DND-41 (cell line): ENCODE measurements at regions not wholly inside any gene's neighbourhood (a gene's known extent, or its start where the extent isn't known, plus 50 kb on each side); places are given as distances from the start of the nearest gene placed in this dataset.

Experiments
- ATAC-seq: fragments of 200-7000 bp; cut with Tn5 transposase; 3 replicates; pipeline ENCODE4 v1.9.1; 2021; ENCODE audit warnings: low read depth; ENCODE audit not compliant: insufficient read depth
- DNase-seq: peaks from one replicate; pipeline ENCODE4 v3.0.0-alpha.2; 2020
- H2AFZ ChIP-seq: 2 replicates; pipeline ENCODE4 v1.6.0; 2012; ENCODE audit warnings: low read depth, low read length
- H3K27ac ChIP-seq: 2 replicates; pipeline ENCODE4 v1.5.1; 2012; ENCODE audit warnings: low read length, inconsistent platforms
- H3K27me3 ChIP-seq: fragments of 200-600 bp; sonication (generic); 2 replicates; pipeline ENCODE4 v1.6.0; 2012; ENCODE audit warnings: low read length, mild to moderate bottlenecking, inconsistent platforms; ENCODE audit not compliant: insufficient read depth, poor library complexity
- H3K36me3 ChIP-seq: 2 replicates; pipeline ENCODE4 v1.5.1; 2012; ENCODE audit warnings: low read length, inconsistent platforms; ENCODE audit not compliant: insufficient read depth
- H3K4me1 ChIP-seq: 2 replicates; pipeline ENCODE4 v1.5.1; 2012; ENCODE audit warnings: mild to moderate bottlenecking, low read length; ENCODE audit not compliant: insufficient read depth
- H3K4me2 ChIP-seq: 2 replicates; pipeline ENCODE4 v1.6.0; 2012; ENCODE audit warnings: mild to moderate bottlenecking, moderate library complexity, low read length, inconsistent platforms; ENCODE audit not compliant: insufficient read depth
- H3K4me3 ChIP-seq, 2 experiments: fragments of 200-600 bp in 1 of 2; shearing (Covaris generic) in 1 of 2; 2 replicates each; pipeline ENCODE4 v1.5.1; 2012 to 2016; ENCODE audit warnings: inconsistent platforms in 2 of 2, low read length in 2 of 2, mild to moderate bottlenecking in 2 of 2, low read depth in 1 of 2, moderate library complexity in 1 of 2
- H3K79me2 ChIP-seq: 2 replicates; pipeline ENCODE4 v1.6.0; 2012; ENCODE audit warnings: low read length, inconsistent platforms; ENCODE audit not compliant: insufficient read depth
- H3K9ac ChIP-seq: 2 replicates; pipeline ENCODE4 v1.6.0; 2012; ENCODE audit warnings: low read depth, mild to moderate bottlenecking, inconsistent platforms, low read length, moderate library complexity
- H3K9me3 ChIP-seq: 2 replicates; pipeline ENCODE4 v1.5.1; 2012; ENCODE audit warnings: low read length, moderate library complexity, mild to moderate bottlenecking, inconsistent platforms; ENCODE audit not compliant: insufficient read depth, severe bottlenecking
- H4K20me1 ChIP-seq: 2 replicates; pipeline ENCODE4 v1.6.0; 2012; ENCODE audit warnings: low read length; ENCODE audit not compliant: insufficient read depth
- EZH2 ChIP-seq: IDR thresholded peaks from 3 replicates; pipeline ENCODE4 v1.6.1; 2012; ENCODE audit warnings: borderline replicate concordance, low read depth, mild to moderate bottlenecking, moderate library complexity, low read length, inconsistent platforms; ENCODE audit not compliant: severe bottlenecking
- TF ChIP-seq, protein P1 (sequence below): IDR thresholded peaks from 2 replicates; pipeline ENCODE4 v1.5.1; 2012; ENCODE audit warnings: borderline replicate concordance, low read length, moderate library complexity, mild to moderate bottlenecking; ENCODE audit not compliant: poor library complexity, severe bottlenecking; ENCODE audit errors: extremely low read depth

DNA sequence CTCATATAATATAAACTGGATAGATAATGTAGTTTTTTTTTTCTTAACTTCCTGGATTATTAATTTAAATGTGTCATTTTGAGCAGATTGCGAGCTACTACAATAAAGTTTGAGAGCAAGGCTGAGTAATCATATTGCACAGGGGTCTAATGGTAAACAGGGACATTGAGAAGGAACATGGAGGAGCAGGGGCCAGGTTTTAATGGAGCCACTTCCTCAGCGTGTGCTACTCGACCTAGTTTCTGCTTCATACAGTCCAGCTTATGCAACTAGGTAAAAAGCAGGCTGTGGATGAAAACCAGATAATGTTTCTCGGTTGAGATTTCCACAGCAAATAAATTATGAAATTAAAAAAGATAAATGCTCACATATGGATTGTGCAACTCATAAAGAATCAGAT is 1915.7 kb upstream of the CELF4 start:
- H3K4me2 ChIP-seq, result no peak overlapping the region
- no peaks in the 10 kb centered on the region for H3K36me3 ChIP-seq
- no peaks in the 10 kb centered on the region for H3K79me2 ChIP-seq
- TF ChIP-seq EZH2, result no peak
- TF ChIP-seq, protein P1, sequence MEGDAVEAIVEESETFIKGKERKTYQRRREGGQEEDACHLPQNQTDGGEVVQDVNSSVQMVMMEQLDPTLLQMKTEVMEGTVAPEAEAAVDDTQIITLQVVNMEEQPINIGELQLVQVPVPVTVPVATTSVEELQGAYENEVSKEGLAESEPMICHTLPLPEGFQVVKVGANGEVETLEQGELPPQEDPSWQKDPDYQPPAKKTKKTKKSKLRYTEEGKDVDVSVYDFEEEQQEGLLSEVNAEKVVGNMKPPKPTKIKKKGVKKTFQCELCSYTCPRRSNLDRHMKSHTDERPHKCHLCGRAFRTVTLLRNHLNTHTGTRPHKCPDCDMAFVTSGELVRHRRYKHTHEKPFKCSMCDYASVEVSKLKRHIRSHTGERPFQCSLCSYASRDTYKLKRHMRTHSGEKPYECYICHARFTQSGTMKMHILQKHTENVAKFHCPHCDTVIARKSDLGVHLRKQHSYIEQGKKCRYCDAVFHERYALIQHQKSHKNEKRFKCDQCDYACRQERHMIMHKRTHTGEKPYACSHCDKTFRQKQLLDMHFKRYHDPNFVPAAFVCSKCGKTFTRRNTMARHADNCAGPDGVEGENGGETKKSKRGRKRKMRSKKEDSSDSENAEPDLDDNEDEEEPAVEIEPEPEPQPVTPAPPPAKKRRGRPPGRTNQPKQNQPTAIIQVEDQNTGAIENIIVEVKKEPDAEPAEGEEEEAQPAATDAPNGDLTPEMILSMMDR, result no peak
- no peak overlapping the region for H3K4me3 ChIP-seq
- no peaks in the 10 kb centered on the region for H4K20me1 ChIP-seq
- H3K27ac ChIP-seq, result no peak overlapping the region
- H2AFZ ChIP-seq, result no peak overlapping the region
- H3K9me3 ChIP-seq, result no peaks in the 10 kb centered on the region
- H3K4me1 ChIP-seq, result no peaks in the 10 kb centered on the region
- ATAC-seq (no peak), DNase-seq (no peak)
- no peaks in the 10 kb centered on the region for H3K27me3 ChIP-seq
- no peak overlapping the region for H3K9ac ChIP-seq

DNA sequence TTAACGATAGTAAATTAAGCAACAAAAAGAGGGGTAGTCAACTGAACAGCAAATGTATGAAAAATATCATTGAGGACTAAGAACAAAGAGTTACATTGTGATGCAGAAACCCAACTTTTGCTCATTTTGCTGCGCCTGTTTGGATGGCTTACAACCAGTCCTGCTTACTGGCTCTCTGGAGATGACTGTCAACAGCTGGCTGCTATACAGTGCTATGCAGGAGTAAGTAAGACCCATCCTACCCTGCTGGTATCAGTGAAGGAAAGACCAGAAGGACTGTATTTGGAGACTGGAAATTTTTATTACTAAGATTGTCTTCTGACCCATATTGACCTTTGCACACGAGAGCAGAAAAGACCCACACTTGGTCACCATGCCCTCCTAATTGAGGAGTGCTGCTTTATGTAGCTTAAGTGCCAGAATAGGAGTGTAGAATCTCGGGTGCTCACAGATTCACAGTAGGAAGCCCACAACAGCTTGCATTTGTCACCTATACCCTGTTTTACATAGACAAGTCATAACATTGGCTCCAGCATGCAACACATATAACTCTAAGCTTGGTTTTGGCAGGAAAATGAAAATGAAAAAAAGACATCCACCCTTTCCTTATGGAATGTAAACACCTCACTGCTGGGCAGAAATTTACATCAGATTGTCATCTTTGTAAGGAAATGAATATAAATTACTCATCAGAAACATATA is 1915.0 kb upstream of the CELF4 start:
- Histone ChIP-seq H3K36me3 (no peaks in the 10 kb centered on the region), H3K79me2 (no peaks in the 10 kb centered on the region)

DNA sequence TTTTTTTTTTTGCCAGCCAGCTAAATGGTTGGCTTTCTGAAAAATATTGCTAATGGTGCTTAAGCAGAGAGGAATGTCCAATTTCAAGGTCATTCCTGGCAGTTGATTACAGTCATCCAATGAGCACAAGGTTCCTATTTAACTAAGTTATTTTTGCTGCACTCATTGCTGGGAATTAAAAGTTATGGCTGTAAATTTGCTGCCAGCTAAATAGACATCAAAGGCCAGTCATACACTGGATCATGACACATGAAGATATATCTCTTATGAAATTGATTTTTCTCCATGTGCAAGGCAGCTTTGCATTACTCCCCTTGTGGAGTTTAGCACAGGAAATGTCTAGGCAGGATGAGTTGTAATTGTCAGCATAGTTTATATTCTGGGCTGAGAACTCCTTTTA is 1898.4 kb upstream of the CELF4 start:
- Histone ChIP-seq H3K9me3 (no peaks in the 10 kb centered on the region), H3K27ac (no peak overlapping the region), H3K4me1 (no peaks in the 10 kb centered on the region), H4K20me1 (no peaks in the 10 kb centered on the region), H3K36me3 (no peaks in the 10 kb centered on the region), H3K79me2 (no peaks in the 10 kb centered on the region), H3K9ac (no peak overlapping the region), H3K27me3 (no peaks in the 10 kb centered on the region), H3K4me2 (no peak overlapping the region), H2AFZ (no peak overlapping the region), H3K4me3 (no peak overlapping the region)
- no peak for ATAC-seq
- no peak for TF ChIP-seq EZH2
- TF ChIP-seq, protein P1, result no peak
- DNase-seq, result no peak

More for the DNA sequence above, 1915.0 kb upstream of the CELF4 start:
- Histone ChIP-seq H3K27ac (no peak overlapping the region), H4K20me1 (no peaks in the 10 kb centered on the region), H3K9me3 (no peaks in the 10 kb centered on the region), H3K9ac (no peak overlapping the region), H3K4me2 (no peak overlapping the region), H3K4me3 (no peak overlapping the region), H3K27me3 (no peaks in the 10 kb centered on the region), H2AFZ (no peak overlapping the region), H3K4me1 (no peaks in the 10 kb centered on the region)
- TF ChIP-seq, protein P1, result no peak
- TF ChIP-seq EZH2, result no peak
- DNase-seq, result no peak
- no peak for ATAC-seq

DNA sequence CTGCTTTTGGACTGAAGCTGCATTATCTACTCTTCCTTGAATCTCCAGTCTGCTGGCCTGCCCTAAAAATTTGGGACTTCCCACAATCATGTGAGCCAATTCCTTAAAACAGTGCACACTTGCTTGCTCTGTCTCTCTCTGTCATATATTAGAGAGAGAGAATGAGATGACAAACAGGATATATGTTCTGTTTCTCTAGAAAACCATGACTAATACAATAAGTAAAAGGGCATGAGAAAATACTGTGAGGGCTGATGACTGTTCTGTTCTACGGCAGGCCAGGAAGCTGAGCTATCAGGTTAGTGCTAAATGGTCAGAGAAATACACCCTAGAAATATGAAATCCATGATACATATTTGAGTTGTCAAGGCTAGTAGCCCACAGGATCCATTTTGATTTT is 1896.8 kb upstream of the CELF4 start:
- H3K36me3 ChIP-seq, result no peaks in the 10 kb centered on the region
- no peak overlapping the region for H3K9ac ChIP-seq
- no peak overlapping the region for H2AFZ ChIP-seq
- TF ChIP-seq, protein P1, result no peak
- TF ChIP-seq EZH2, result no peak
- H3K79me2 ChIP-seq, result no peaks in the 10 kb centered on the region
- H4K20me1 ChIP-seq, result no peaks in the 10 kb centered on the region
- no peak for DNase-seq
- H3K27me3 ChIP-seq, result no peaks in the 10 kb centered on the region
- ATAC-seq, result no peak
- no peaks in the 10 kb centered on the region for H3K9me3 ChIP-seq
- no peak overlapping the region for H3K27ac ChIP-seq
- H3K4me2 ChIP-seq, result no peak overlapping the region
- H3K4me3 ChIP-seq, result no peak overlapping the region
- no peaks in the 10 kb centered on the region for H3K4me1 ChIP-seq
